GM18499 (cell line): ENCODE measurements at regions not wholly inside any gene's neighbourhood (a gene's known extent, or its start where the extent isn't known, plus 50 kb on each side); places are given as distances from the start of the nearest gene placed in this dataset.
"Not testable (repeated sequence)": the region's sequence is repeated elsewhere in the genome, so short reads cannot be mapped to it uniquely, and the experiment has no call there.

Source experiments
- ATAC-seq: cut with Tn5 transposase; IDR thresholded peaks from one replicate; pipeline ENCODE4 v1.9.1; 2021; ENCODE audit warnings: moderate number of reproducible peaks; ENCODE audit not compliant: insufficient read depth, unreplicated experiment

- ATAC-seq, result no peak
Observed at GRCh38 chr10:113479346-113480080, 73.3 kb upstream of the HABP2 start.

GRCh38 chr10:113480081-113480360, 72.8 kb upstream of the HABP2 start:
- no peak for ATAC-seq

DNA sequence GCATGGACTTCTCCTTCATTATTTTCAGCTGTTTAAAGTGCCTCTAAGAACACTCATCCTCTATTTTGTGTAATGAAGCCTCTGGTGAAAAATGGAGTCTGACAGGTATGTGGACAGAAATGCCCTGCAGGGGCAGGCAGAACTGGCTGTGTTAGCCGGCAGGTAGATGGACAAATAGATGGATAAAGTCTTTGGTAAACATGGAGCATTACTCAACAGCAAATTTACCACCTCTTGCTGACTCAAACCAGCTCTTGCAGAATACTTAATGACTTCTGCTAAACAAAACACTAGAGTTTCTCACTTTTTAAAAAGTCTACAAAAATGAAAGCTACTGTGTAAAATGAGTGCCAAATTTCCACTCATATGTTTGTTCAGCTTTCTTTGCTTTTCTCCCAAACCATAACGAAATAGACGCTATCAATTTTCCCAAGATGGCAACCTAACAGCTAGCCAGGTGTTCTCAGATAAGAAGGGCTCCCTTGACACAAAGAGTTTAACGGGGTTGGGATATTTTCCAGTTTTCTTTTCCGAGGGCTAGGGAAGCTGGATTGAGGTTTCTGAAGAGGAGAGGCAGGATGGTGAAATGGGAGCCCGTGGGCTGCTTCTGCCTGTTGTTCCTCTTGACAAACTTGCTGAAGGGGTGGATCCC, 71.9 kb upstream of the HABP2 start:
- ATAC-seq, result no peak

GRCh38 chr10:113484487-113484886, 68.4 kb upstream of the HABP2 start:
- no peak for ATAC-seq

DNA sequence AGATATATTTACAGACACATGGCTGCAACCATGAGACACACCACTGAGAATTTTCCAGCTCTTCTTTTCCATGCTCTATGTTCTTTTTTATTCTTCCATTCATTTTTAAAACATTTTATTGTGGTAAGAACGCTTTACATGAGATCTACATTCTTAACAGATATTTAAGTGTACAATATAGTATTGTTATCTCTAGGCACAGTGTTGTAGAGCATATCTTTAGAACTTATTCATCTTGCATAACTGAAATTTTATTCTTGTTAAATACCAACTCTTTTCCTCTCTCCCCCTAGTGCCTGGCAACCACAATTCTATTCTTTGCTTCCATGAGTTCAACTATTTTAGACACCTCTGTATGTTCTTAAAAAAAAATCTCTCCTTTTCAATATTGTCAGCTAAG, 67.1 kb upstream of the HABP2 start:
- ATAC-seq, result no peak

DNA sequence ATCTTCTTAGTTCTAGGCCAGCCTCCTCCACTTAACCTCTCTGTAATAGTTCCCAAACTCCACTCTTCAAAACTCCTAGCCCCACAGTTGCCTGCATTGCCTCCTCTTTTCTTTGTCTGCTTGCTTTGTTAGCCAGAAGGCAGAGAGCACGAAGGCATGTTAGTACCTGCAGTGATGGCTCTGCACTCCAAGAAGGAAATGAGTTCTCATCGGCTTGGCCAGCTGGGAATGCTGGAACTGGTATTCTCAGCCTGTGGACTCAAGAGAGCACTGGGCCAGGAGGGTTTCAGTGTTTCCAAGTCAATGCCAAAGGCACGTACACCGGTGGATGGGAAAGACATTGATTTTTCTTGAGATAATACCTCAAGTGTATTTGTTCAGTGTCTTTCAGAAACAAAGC, 66.3 kb upstream of the HABP2 start:
- no peak for ATAC-seq

DNA sequence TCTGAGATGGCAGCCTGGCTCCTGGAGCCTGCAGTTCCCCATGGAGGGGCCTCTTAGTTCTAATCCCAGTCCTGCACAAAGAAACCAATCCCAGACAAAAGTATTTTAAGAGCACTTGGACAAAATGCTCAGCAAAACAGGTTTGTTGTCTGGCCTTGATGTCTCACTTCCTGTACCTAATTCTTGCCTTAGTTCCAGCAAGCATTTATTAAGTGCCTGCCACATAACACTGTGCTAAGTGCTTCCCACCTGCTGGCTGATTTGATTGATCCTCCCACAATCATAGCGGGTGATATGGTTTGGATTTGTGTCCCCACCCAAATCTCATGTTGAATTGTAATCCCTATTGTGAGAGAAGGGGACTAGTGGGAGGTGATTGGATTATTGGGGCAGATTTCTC, 65.7 kb upstream of the HABP2 start:
- ATAC-seq, result no peak

- no peak for ATAC-seq
Observed at GRCh38 chr10:113488186-113488585, 64.7 kb upstream of the HABP2 start.

- not testable (repeated sequence) for ATAC-seq
Observed at GRCh38 chr10:113489522-113489921, 63.3 kb upstream of the HABP2 start.

- no peak for ATAC-seq
Observed at GRCh38 chr10:113491967-113492565, 60.8 kb upstream of the HABP2 start.

GRCh38 chr10:113493195-113493594, 59.7 kb upstream of the HABP2 start:
- no peak for ATAC-seq

GRCh38 chr10:113493882-113494301, 59.0 kb upstream of the HABP2 start:
- ATAC-seq, result no peak

GRCh38 chr10:113494761-113495160, 58.1 kb upstream of the HABP2 start:
- no peak for ATAC-seq

- ATAC-seq, result no peak
Observed at GRCh38 chr10:113495553-113495952, 57.3 kb upstream of the HABP2 start.

- ATAC-seq, result no peak
Observed at GRCh38 chr10:113496111-113497109, 56.4 kb upstream of the HABP2 start.

- no peak for ATAC-seq
Observed at GRCh38 chr10:113497198-113497597, 55.7 kb upstream of the HABP2 start.

DNA sequence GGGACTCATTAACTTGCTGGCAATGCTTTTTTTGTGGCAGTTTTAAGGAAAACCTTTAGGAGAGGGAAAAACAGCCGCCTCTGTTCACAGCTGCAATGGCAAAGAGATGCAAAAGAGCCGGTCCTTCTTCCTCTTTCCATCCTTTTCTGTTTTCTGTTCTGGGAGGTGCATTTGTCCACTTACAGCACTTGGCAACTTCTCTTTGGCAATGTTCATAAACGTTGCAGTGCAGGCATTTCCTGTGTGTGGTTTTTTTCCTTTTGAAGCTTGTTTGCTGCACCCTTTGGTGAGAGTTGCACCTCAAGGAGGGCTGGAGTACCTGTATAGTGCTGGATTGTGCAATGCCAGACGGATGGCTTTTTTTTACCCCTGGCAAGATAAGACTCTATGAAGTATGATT, 53.9 kb upstream of the HABP2 start:
- no peak for ATAC-seq

GRCh38 chr10:113499806-113500205, 53.0 kb upstream of the HABP2 start:
- ATAC-seq, result no peak

GRCh38 chr10:113501031-113501430, 51.8 kb upstream of the HABP2 start:
- not testable (repeated sequence) for ATAC-seq
